Naive thymus-derived CD4-positive, alpha-beta T cell (primary cell): ENCODE measurements at regions not wholly inside any gene's neighbourhood (a gene's known extent, or its start where the extent isn't known, plus 50 kb on each side); places are given as distances from the start of the nearest gene placed in this dataset.

Source experiments
- ATAC-seq: fragments of 150-1000 bp; cut with Tn5 transposase; 2 replicates; pipeline ENCODE4 v1.10.0; 2021; ENCODE audit warnings: mild to moderate bottlenecking, moderate library complexity
- CTCF ChIA-PET: fragments of 350-600 bp; sonication (Branson Sonifier 250); formaldehyde crosslinking; loops from one replicate; lab custom pipeline; 2021; ENCODE audit warnings: antibody characterized with exemption; lab: Charles Lee
- POLR2A ChIA-PET: fragments of 350-600 bp; sonication (Branson Sonifier 250); formaldehyde crosslinking; loops from one replicate; lab custom pipeline; 2021; ENCODE audit warnings: antibody characterized with exemption, inconsistent platforms; lab: Charles Lee
- DNase-seq, 9 donors: peaks; one replicate each; pipeline versions ENCODE4 v3.0.0 to v3.0.0-alpha.2; 2020 to 2022; ENCODE audit warnings: mixed read lengths in 1 of 9
- H3K27ac ChIP-seq: one replicate; pipeline ENCODE4 v1.7.0; 2013; ENCODE audit warnings: mild to moderate bottlenecking, low read depth, low read length, moderate library complexity
- H3K27me3 ChIP-seq, 2 donors: one replicate each; pipeline ENCODE4 v1.7.0; 2013; ENCODE audit warnings: low read length in 2 of 2, mild to moderate bottlenecking in 2 of 2, moderate library complexity in 2 of 2; ENCODE audit not compliant: control insufficient read depth in 2 of 2, insufficient read depth in 2 of 2
- H3K36me3 ChIP-seq, 3 experiments: 1 replicate in 2 of 3; 2 replicates in 1 of 3; pipeline ENCODE4 v1.7.0; 2013; ENCODE audit warnings: low read length in 3 of 3, mild to moderate bottlenecking in 3 of 3, moderate library complexity in 1 of 3; ENCODE audit not compliant: insufficient read depth in 3 of 3, control insufficient read depth in 2 of 3
- H3K4me1 ChIP-seq, 2 donors: one replicate each; pipeline ENCODE4 v1.7.0; 2013; ENCODE audit warnings: low read length in 2 of 2, mild to moderate bottlenecking in 2 of 2, moderate library complexity in 1 of 2; ENCODE audit not compliant: control insufficient read depth in 2 of 2, insufficient read depth in 2 of 2
- H3K4me3 ChIP-seq: 2 replicates; pipeline ENCODE4 v1.7.0; 2013; ENCODE audit warnings: mild to moderate bottlenecking, low read length
- H3K9me3 ChIP-seq, 3 experiments: 1 replicate in 2 of 3; 2 replicates in 1 of 3; pipeline ENCODE4 v1.7.0; 2013; ENCODE audit warnings: low read length in 3 of 3; ENCODE audit not compliant: control insufficient read depth in 2 of 3
- H3K27ac Mint-ChIP-seq, 9 donors: one replicate each; pipeline ENCODE4 v1.8.0; 2020 to 2022; ENCODE audit warnings: mixed read lengths in 9 of 9, mild to moderate bottlenecking in 8 of 9, moderate library complexity in 5 of 9, inconsistent platforms in 2 of 9
- H3K27me3 Mint-ChIP-seq, 5 donors: one replicate each; pipeline ENCODE4 v1.8.0; 2021 to 2022; ENCODE audit warnings: mixed read lengths in 5 of 5, mild to moderate bottlenecking in 1 of 5
- H3K36me3 Mint-ChIP-seq, 5 donors: one replicate each; pipeline ENCODE4 v1.8.0; 2020 to 2022; ENCODE audit warnings: mixed read lengths in 5 of 5, mild to moderate bottlenecking in 3 of 5, inconsistent platforms in 1 of 5
- H3K4me1 Mint-ChIP-seq, 7 donors: one replicate each; pipeline ENCODE4 v1.8.0; 2020 to 2022; ENCODE audit warnings: mixed read lengths in 7 of 7, mild to moderate bottlenecking in 3 of 7, inconsistent platforms in 1 of 7
- H3K4me3 Mint-ChIP-seq, 10 donors: one replicate each; pipeline ENCODE4 v1.8.0; 2020 to 2022; ENCODE audit warnings: mild to moderate bottlenecking in 10 of 10, mixed read lengths in 10 of 10, moderate library complexity in 6 of 10, inconsistent platforms in 2 of 10
- H3K9me3 Mint-ChIP-seq, 11 donors: one replicate each; pipeline ENCODE4 v1.8.0; 2020 to 2022; ENCODE audit warnings: mixed read lengths in 11 of 11, mild to moderate bottlenecking in 4 of 11, inconsistent platforms in 1 of 11, moderate library complexity in 1 of 11
- intact Hi-C, 2 donors: fragments of 100-400 bp; cut with micrococcal nuclease; formaldehyde crosslinking; loops; one replicate each; pipeline ENCODE4 v1.15.1; 2023

DNA sequence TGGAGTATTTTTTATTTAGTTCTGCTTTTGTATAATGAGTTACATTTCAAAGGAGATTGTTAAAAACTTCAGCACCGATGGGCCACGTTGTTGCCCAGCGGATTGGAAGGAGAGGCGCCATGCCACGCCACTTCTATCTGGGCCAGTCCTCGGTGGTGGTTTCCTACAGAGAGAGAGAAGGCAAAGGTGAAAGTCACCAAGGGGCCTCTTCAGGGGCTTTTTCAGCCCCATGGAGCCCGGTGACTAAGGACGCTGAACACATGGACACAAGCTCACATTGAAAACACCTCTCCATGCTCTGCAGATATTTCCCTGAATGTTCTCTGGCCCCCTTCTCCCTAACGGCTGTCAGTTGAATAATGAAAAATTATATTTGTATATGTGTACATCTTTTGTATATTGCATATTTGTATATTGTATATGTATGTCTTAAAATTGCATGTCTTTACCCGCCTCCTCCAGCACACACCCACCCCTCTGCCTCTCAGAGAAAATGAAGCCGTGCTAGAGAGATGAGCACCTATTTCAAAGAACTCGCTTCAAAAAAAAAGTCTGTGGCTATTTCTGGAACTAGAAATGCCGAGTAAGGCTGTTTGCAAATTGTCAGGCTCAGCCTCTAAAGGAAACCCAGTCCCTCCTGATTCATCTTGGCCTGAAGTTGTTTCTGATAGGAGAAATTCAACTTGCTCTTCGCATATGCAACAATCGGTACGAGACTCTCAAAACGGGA, 91.9 kb upstream of the CDH4 start:
- Mint-ChIP-seq H3K27ac (no peak overlapping the region), H3K36me3 (peaks cover 0 to 5% (median 0%) of the 10 kb centered on the region in 5 donors), H3K9me3 (peaks cover 0 to 9% (median 4%) of the 10 kb centered on the region in 11 donors), H3K27me3 (peaks cover 0 to 23% (median 3%) of the 10 kb centered on the region in 5 donors), H3K4me3 (no peak overlapping the region), H3K4me1 (peaks cover 0 to 9% (median 0%) of the 10 kb centered on the region in 7 donors)
- Histone ChIP-seq H3K9me3 (no peaks in the 10 kb centered on the region), H3K4me1 (no peaks in the 10 kb centered on the region), H3K36me3 (no peaks in the 10 kb centered on the region), H3K4me3 (no peak overlapping the region), H3K27me3 (no peaks in the 10 kb centered on the region), H3K27ac (no peak overlapping the region)
- ChIA-PET POLR2A (no interaction called here), CTCF (no interaction called here)
- intact Hi-C loops: no loop called here
- no peak for DNase-seq
- ATAC-seq: no peak

DNA sequence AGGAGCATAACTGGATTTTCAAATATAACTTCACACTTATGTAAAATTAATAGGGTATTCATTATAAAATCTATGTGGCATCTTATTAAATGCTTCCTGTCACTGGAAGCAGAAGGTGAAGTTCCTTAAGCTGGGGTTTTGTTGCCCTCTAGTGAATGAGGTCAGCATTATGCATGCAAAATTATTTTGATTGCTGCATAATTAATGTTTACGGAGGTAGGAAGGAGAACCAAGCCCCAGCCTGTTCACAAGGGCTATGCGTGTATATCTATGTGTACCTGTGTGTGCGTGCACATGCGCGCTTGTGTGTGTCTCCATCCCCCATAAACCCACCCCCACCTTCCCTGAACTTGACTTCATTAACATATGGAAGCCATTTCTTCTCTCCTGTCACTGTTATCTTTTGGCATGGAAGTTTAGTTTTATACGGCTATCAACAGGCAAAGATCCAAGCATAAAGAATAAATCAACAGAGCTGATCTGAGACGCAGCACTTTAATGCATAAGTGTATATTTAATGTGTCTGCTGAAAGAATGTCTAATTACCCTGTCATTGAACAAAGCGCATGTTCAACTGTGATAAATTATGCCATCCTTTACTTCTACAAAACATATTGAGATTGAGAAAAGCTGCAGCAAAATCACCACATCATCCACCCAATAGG, 90.2 kb upstream of the CDH4 start:
- Mint-ChIP-seq H3K36me3 (peaks cover 0 to 5% (median 0%) of the 10 kb centered on the region in 5 donors), H3K27me3 (peaks cover 0 to 29% (median 7%) of the 10 kb centered on the region in 5 donors), H3K4me3 (no peak overlapping the region), H3K27ac (no peak overlapping the region), H3K4me1 (peaks cover 0 to 9% (median 0%) of the 10 kb centered on the region in 7 donors), H3K9me3 (peaks cover 0 to 7% (median 4%) of the 10 kb centered on the region in 11 donors)
- H3K36me3 ChIP-seq: no peaks in the 10 kb centered on the region
- no peak for DNase-seq
- no peaks in the 10 kb centered on the region for H3K4me1 ChIP-seq
- no peak overlapping the region for H3K27ac ChIP-seq
- no peaks in the 10 kb centered on the region for H3K9me3 ChIP-seq
- POLR2A ChIA-PET: no interaction called here
- no peaks in the 10 kb centered on the region for H3K27me3 ChIP-seq
- intact Hi-C loops: no loop called here
- no peak overlapping the region for H3K4me3 ChIP-seq
- no peak for ATAC-seq
- CTCF ChIA-PET: no interaction called here

DNA sequence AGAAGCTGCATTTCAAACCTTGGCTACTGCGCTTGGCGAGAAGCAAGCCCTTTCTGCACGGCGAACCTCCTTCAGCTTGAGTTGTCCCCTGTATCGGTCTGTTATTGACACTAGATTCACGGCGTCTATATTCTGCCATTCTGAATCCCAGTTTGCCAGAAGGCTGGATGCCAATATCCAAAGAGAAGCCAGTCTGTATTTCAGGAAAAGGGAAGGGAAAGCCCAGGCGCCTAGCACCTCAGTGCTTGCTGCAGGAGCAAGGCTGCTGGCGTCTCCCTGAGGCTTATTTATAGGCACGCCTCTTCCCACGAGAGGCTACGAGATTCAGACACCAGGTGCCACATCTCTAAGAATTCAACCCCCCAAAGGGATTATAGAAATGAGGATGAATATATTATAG, 89.6 kb upstream of the CDH4 start:
- CTCF ChIA-PET: no interaction called here
- Mint-ChIP-seq H3K36me3 (peaks cover 0 to 5% (median 0%) of the 10 kb centered on the region in 5 donors), H3K4me3 (no peak overlapping the region), H3K27ac (no peak overlapping the region), H3K27me3 (peaks cover 0 to 30% (median 9%) of the 10 kb centered on the region in 5 donors), H3K4me1 (peaks cover 0 to 9% (median 0%) of the 10 kb centered on the region in 7 donors), H3K9me3 (peaks cover 0 to 7% (median 4%) of the 10 kb centered on the region in 11 donors)
- H3K36me3 ChIP-seq: no peaks in the 10 kb centered on the region
- no peak for ATAC-seq
- H3K27ac ChIP-seq: no peak overlapping the region
- intact Hi-C loops: no loop called here
- no peak overlapping the region for H3K4me3 ChIP-seq
- POLR2A ChIA-PET: no interaction called here
- DNase-seq: no peak
- no peaks in the 10 kb centered on the region for H3K9me3 ChIP-seq
- H3K4me1 ChIP-seq: no peaks in the 10 kb centered on the region
- no peaks in the 10 kb centered on the region for H3K27me3 ChIP-seq

DNA sequence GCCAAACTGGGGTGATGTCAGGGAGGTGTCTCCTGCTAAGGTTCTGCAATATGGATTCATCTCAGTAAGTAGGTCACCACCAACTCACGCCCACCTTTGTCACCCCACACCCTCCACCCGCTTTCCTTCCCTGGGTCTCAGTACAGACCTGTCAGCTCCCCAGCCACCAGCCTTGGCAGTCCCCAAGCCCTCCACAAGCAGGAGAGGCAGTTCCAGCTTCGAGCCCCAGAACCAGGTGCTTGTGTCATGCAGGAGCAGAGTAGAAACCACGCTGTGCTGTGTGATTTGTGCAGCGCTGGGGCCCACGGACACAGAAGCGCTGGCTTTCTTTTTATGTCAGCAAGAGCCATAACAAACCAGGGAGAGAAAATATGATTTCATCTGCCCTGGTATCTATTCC, 89.0 kb upstream of the CDH4 start:
- CTCF ChIA-PET: no interaction called here
- H3K4me3 Mint-ChIP-seq: no peak overlapping the region
- intact Hi-C loops: no loop called here
- peaks cover 0 to 9% (median 0%) of the 10 kb centered on the region in 7 donors for H3K4me1 Mint-ChIP-seq
- Histone ChIP-seq H3K36me3 (no peaks in the 10 kb centered on the region), H3K4me3 (no peak overlapping the region), H3K27ac (no peak overlapping the region), H3K4me1 (no peaks in the 10 kb centered on the region), H3K27me3 (no peaks in the 10 kb centered on the region), H3K9me3 (no peaks in the 10 kb centered on the region)
- peaks cover 0 to 31% (median 13%) of the 10 kb centered on the region in 5 donors for H3K27me3 Mint-ChIP-seq
- ATAC-seq (no peak), DNase-seq (no peak)
- peaks cover 0 to 5% (median 0%) of the 10 kb centered on the region in 5 donors for H3K36me3 Mint-ChIP-seq
- POLR2A ChIA-PET: no interaction called here
- no peak overlapping the region for H3K27ac Mint-ChIP-seq
- peaks cover 0 to 5% (median 2%) of the 10 kb centered on the region in 11 donors for H3K9me3 Mint-ChIP-seq

DNA sequence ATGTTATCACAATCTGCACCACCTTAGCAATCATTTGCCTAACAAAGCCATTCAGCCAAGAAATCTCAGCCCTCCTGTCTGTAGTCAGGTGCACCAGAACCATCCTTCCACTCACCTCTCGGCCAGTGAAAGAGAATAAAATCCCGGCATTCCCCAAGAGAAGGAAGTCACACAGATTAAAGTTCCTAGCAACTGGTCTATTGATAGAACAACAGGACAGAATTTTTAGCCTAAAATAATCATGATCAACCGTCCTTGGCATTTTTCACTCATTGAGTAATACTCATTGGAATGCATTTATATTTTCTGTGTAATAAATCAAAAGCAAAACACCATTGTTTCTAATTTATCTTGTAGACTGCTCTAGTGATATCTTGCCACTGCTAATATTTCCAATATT, 85.7 kb upstream of the CDH4 start:
- Mint-ChIP-seq H3K9me3 (peaks cover 0 to 2% (median 0%) of the 10 kb centered on the region in 11 donors), H3K27ac (no peak overlapping the region)
- ATAC-seq: no peak

DNA sequence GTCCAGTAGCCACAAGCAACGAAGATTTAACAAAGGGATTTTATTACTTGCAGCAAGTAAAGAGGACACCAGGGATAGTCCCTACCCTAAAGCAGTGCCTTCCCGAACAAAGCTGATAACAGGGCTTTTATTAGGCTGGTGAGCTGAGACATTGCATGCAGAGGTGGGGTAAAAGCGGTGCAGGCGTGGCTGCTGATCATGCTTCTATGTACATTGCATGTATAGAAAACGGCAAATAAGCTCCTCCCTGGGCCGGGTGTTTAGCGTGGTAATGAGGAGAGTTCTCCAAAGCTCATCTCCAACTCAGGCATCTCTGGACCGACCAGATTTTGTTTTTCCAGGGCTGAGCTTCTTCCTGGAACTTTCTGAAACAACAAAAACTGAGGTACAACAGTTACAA, 83.5 kb upstream of the CDH4 start:
- intact Hi-C loops: no loop called here
- POLR2A ChIA-PET: no interaction called here
- Histone ChIP-seq H3K27me3 (no peaks in the 10 kb centered on the region), H3K27ac (no peak overlapping the region), H3K4me3 (no peak overlapping the region), H3K36me3 (no peaks in the 10 kb centered on the region), H3K4me1 (no peaks in the 10 kb centered on the region), H3K9me3 (no peaks in the 10 kb centered on the region)
- Mint-ChIP-seq H3K27ac (no peak overlapping the region), H3K36me3 (no peaks in the 10 kb centered on the region), H3K4me1 (no peaks in the 10 kb centered on the region), H3K9me3 (peaks cover 0 to 2% (median 0%) of the 10 kb centered on the region in 11 donors), H3K4me3 (no peak overlapping the region), H3K27me3 (peaks cover 0 to 26% (median 13%) of the 10 kb centered on the region in 5 donors)
- ATAC-seq (no peak), DNase-seq (no peak)
- CTCF ChIA-PET: no interaction called here

More for the DNA sequence above, 85.7 kb upstream of the CDH4 start:
- DNase-seq: no peak
- Mint-ChIP-seq H3K4me1 (peaks cover 0 to 8% (median 0%) of the 10 kb centered on the region in 7 donors), H3K4me3 (no peak overlapping the region), H3K36me3 (no peaks in the 10 kb centered on the region), H3K27me3 (peaks cover 0 to 30% (median 13%) of the 10 kb centered on the region in 5 donors)
- Histone ChIP-seq H3K27ac (no peak overlapping the region), H3K27me3 (no peaks in the 10 kb centered on the region), H3K4me3 (no peak overlapping the region), H3K9me3 (no peaks in the 10 kb centered on the region), H3K36me3 (no peaks in the 10 kb centered on the region), H3K4me1 (no peaks in the 10 kb centered on the region)
- intact Hi-C loops: no loop called here
- POLR2A ChIA-PET: no interaction called here
- CTCF ChIA-PET: no interaction called here
